A172 (cell line): ENCODE measurements at regions not wholly inside any gene's neighbourhood (a gene's known extent, or its start where the extent isn't known, plus 50 kb on each side); places are given as distances from the start of the nearest gene placed in this dataset.

Source experiments
- DNase-seq: peaks from one replicate; pipeline ENCODE4 v3.0.0-alpha.2; 2015; ENCODE audit warnings: low spot score

DNA sequence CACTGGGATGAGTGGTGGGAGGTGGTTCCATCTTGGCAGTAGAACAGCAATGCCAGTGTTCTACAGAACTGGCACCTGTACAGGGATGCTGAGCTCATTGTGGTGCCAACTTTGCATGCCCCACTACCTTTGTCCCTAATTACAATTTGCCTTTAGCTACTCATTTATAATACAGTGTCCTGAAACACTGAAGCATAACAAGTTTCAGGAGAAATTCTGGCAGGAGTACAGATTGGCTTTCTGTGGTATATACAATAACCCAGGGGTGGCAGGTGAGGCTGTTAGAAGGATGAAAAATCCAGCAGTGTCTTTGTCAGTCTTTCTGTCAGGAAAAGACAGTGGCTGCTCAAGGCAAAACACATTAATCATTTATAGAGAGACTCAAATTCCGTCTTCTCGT lies 240.3 kb downstream of the FAM76B start:
- no peak for DNase-seq

GRCh38 chr11:95548416-95548815 lies 241.2 kb downstream of the FAM76B start:
- no peak for DNase-seq

GRCh38 chr11:95547976-95548375 lies 241.6 kb downstream of the FAM76B start:
- DNase-seq = no peak

DNA sequence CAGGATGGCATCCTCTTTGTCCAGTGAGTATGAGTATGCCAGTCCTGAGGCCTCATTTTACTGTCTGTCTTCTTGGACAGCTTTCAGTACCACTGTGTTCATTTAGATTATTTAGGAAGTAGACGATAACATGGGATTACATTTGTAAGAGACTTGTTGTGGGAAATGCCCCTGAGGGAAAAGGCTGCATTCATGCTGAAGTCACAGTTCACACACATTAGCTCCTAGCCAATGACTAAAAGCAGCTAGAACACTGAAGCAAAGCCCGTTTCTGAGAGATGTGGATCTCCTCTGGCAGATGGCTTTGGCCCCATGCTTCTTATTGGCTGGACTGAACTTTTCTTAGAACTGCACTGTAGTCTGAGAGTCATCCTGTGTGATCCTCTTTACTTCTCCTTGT lies 242.4 kb downstream of the FAM76B start:
- no peak for DNase-seq

DNA sequence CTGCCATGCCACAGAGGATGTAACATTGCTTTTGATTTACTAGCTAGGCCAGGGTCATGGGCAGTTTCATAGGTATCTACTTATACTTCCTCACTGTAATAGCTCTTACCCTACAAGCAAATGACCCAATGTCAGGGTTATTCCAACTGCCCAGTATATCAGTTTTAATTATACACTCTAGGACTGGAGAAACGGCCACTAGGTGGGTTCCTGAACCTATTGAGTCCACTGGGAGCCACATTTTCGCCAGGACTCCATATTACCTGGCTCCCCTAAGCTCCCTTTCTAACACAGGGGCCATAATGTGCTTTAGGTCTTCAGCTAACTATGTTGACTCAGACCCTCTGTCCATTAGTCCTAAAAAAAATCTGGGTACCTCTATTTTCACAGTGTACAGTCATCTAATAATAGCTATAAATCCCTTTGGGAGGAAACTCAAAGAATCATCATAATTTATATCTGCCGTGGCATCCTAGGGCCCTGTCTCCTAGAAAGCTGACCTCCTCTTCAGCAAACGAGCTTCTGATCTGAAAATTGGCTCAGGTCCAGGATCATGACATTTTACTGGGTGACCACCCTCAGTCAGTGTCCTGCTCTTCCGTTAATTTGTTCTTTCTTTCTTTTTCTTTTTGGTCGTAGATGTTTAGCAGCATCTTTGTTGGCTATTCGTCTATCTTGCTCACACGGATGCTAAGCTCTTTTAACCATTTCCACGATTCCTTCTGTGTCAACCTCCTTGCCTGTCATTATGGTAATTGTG lies 244.3 kb downstream of the FAM76B start:
- DNase-seq = no peak

DNA sequence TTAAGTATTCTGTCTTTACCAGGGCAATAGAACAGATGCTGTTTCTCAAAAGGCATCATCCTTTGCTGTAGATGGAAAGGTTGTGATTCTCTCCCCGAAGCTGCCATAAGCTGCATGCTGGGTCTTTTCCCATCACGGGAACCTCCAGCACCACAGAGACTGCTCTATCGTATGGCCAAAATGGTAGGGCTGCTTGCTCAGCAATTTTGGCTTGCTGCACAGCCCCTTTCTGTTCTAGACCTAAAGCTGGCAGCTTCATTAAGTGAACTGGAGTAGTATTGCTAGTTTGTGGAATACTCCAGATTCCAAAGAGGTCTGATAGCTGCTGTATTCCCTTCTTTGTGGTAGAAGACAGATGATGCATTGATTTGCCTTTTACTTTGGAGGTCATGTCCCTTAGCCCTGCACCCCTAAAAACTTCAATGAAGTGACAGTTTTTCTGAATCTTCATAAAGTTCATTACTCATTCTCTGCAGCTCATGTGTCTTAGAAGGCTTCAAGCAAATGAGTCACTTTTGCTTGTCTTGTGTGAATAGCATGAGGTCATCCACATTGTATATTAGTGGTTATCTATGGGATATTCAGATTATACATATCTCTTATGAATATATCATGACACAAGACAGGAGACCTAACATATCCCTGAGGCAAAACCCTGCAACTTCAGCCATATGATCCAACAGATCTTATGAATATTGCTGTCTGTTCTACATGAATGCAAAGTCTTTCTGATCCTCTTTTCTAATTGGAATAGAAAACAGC lies 245.3 kb downstream of the FAM76B start:
- no peak for DNase-seq

DNA sequence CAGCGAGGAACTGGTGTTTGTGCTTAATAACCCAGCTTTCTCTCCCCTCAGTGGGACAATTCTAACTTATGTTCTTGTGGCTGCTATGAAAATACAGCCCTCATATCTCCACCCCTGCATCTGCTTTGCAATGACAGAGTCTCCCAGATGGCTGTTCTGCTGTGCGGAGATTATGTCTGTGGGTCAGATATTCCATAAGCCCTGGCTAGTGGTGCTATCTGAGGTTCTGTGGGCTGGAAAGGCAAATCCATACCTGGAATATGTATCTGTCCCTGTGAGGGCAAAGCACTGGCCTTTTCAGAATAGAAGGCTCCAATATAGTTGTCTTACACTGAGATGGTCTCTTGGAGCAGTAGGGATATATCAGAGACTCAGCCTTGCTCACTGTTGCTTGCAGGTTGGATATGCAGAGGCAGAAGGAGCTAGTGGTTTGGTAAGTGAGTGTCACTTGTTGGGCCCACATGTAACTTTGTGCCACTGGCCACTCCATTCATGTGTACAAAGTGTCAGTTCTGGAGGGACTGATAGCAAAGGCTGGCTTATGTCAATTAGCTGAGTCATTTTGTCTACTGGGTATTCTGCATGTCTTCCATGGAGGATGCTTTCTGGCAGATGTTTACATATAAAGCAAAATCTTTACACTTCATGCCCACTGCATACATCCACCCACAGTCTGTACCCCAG lies 246.6 kb downstream of the FAM76B start:
- DNase-seq = no peak

DNA sequence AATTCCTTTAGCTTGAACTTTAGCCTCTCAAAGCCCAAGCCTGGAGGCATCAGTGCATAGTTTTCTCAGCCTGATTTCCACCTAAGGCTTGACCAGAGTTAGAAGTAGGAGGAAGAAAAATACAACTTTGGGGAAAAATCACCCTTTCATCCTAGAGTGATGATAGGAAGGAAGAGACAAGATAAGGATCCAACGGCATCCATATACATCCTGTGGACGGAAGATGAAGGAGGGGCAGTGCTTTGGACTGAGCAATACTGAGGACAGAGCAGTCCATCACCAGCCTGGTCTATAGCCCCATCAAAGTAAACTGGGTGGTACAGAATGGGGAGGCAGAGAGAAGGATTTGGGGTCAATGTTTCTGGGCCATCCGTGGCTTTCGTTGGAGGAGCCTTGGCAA lies 247.9 kb downstream of the FAM76B start:
- no peak for DNase-seq

GRCh38 chr11:95536047-95536690 lies 253.4 kb downstream of the FAM76B start:
- no peak for DNase-seq

- no peak for DNase-seq
These were observed 254.8 kb downstream of the FAM76B start for GRCh38 chr11:95534809-95535208.

- DNase-seq = no peak
These were observed 255.4 kb downstream of the FAM76B start for GRCh38 chr11:95534226-95534625.

- no peak for DNase-seq
These were observed 258.5 kb downstream of the FAM76B start for GRCh38 chr11:95531116-95531515.

- no peak for DNase-seq
These were observed 265.1 kb downstream of the FAM76B start for GRCh38 chr11:95524314-95525036.

DNA sequence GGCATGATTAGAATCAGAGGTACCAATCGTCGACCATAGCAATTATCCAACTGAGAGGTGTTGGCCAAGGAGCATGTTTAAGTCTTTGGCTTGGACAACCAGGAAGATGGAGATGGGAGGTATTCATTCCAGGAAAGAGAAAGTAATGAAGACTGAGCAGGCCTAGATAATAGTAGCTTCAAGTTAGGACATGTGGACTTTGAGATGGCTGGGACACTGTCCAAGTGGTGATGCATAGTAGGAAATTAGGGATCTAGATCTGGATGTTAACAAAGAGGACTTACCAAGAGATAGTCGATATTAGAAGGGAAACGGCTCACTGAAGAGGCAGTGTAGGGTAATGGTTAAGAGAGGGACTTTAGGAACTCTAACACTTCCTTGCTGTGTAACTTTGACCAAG lies 266.7 kb downstream of the FAM76B start:
- no peak for DNase-seq

DNA sequence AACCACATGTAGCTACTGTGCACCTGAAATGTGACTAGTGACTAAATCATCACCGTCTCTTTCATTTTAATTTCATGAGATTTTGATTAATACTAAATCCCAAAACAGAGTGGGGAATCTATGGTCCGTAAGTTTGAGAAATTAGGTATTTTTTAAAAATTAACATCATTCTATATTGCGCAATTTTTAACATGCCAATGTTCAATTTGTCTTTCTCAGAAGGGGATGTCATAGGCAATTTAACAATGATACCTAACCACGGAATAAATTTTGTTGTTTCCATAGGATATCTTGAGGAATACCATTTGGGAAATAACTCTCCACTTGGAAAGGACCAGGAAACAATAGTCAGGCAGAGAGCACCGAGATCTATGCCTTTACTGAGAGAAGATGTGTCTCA lies 267.7 kb downstream of the FAM76B start:
- DNase-seq = no peak

GRCh38 chr11:95521133-95521542 lies 268.4 kb downstream of the FAM76B start:
- no peak for DNase-seq

GRCh38 chr11:95520369-95521132 lies 269.0 kb downstream of the FAM76B start:
- no peak for DNase-seq

DNA sequence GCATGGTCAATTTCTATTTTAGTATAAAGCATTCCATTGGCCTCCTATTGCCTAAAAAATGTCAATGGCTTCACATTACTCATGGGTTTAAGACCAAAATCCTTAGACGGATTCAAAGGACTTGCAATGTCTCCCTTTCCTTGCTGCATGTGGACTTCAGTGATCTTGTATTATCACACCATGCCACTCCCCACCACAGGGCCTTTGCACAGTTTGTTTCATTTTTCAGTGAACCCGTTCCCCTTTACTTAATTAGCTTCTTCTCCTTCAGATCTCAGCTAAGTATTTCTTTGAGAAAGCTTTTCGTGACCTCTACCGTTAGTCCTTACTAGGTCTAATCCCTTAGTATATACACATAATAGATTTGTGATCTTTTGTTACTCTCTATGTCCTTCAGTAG lies 269.7 kb downstream of the FAM76B start:
- no peak for DNase-seq

- no peak for DNase-seq
These were observed 272.1 kb downstream of the FAM76B start for GRCh38 chr11:95517453-95517852.

- no peak for DNase-seq
These were observed 272.8 kb downstream of the FAM76B start for GRCh38 chr11:95516786-95517185.

- no peak for DNase-seq
These were observed 273.4 kb downstream of the FAM76B start for GRCh38 chr11:95516175-95516574.
